SK-N-SH (cell line): ENCODE measurements at regions not wholly inside any gene's neighbourhood (a gene's known extent, or its start where the extent isn't known, plus 50 kb on each side); places are given as distances from the start of the nearest gene placed in this dataset.

Experiments used
- CTCF ChIP-seq: fragments of 200-600 bp; sonication (generic); IDR thresholded peaks from 2 replicates; pipeline ENCODE4 v1.6.1; 2017; ENCODE audit warnings: antibody characterized with exemption, mild to moderate bottlenecking, moderate library complexity
- GABPA ChIP-seq: IDR thresholded peaks from 2 replicates; pipeline ENCODE4 v1.4.0; 2012; ENCODE audit warnings: low read depth, mild to moderate bottlenecking
- JUND ChIP-seq: IDR thresholded peaks from 2 replicates; pipeline ENCODE4 v1.4.0; 2012
- SMC3 ChIP-seq: IDR thresholded peaks from 2 replicates; pipeline ENCODE4 v1.6.1; 2012; ENCODE audit warnings: low read depth, low read length, improper control_type of control experiment
- TAF1 ChIP-seq: IDR thresholded peaks from 2 replicates; pipeline ENCODE4 v1.6.1; 2012; ENCODE audit warnings: low read depth, mild to moderate bottlenecking, low read length, moderate library complexity, borderline replicate concordance
- TCF12 ChIP-seq: IDR thresholded peaks from 2 replicates; pipeline ENCODE4 v1.4.0; 2012
- YY1 ChIP-seq: IDR thresholded peaks from 2 replicates; pipeline ENCODE4 v1.4.0; 2012; ENCODE audit warnings: low read depth, mild to moderate bottlenecking
- TF ChIP-seq, protein P1 (sequence below): IDR thresholded peaks from 2 replicates; pipeline ENCODE4 v1.4.0; 2012; ENCODE audit warnings: low read depth, borderline replicate concordance
- TF ChIP-seq, protein P2 (sequence below): IDR thresholded peaks from 2 replicates; pipeline ENCODE4 v1.6.1; 2012; ENCODE audit warnings: mild to moderate bottlenecking, low read depth, low read length, moderate library complexity

DNA sequence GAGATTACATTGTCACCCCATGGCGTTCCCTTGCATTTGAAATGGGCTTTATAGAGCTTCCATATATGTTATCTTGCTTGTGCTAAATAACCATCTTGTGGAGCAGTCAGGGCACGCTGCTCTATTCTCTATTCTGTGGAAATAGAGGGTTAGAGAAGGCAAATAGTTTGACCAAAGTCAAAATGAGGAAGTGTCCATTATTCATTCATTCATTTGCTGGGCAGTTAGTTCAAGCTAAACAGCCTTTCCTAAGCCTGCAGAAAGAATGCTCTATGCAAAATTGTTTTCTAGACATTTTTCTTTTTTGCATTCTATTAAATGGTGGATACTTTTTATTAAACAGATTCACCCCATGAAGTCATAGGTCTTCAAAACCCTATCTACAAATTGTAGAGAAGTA, 67.8 kb upstream of the ELAC2 start:
- no peak for TF ChIP-seq CTCF
- no peak for TF ChIP-seq SMC3
- TF ChIP-seq, protein P1, sequence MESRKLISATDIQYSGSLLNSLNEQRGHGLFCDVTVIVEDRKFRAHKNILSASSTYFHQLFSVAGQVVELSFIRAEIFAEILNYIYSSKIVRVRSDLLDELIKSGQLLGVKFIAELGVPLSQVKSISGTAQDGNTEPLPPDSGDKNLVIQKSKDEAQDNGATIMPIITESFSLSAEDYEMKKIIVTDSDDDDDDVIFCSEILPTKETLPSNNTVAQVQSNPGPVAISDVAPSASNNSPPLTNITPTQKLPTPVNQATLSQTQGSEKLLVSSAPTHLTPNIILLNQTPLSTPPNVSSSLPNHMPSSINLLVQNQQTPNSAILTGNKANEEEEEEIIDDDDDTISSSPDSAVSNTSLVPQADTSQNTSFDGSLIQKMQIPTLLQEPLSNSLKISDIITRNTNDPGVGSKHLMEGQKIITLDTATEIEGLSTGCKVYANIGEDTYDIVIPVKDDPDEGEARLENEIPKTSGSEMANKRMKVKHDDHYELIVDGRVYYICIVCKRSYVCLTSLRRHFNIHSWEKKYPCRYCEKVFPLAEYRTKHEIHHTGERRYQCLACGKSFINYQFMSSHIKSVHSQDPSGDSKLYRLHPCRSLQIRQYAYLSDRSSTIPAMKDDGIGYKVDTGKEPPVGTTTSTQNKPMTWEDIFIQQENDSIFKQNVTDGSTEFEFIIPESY = no peak
- no peak for TF ChIP-seq JUND
- TF ChIP-seq GABPA = no peak
- TF ChIP-seq TCF12 = no peak
- TF ChIP-seq YY1 = no peak
- no peak for TF ChIP-seq TAF1
- TF ChIP-seq, protein P2, sequence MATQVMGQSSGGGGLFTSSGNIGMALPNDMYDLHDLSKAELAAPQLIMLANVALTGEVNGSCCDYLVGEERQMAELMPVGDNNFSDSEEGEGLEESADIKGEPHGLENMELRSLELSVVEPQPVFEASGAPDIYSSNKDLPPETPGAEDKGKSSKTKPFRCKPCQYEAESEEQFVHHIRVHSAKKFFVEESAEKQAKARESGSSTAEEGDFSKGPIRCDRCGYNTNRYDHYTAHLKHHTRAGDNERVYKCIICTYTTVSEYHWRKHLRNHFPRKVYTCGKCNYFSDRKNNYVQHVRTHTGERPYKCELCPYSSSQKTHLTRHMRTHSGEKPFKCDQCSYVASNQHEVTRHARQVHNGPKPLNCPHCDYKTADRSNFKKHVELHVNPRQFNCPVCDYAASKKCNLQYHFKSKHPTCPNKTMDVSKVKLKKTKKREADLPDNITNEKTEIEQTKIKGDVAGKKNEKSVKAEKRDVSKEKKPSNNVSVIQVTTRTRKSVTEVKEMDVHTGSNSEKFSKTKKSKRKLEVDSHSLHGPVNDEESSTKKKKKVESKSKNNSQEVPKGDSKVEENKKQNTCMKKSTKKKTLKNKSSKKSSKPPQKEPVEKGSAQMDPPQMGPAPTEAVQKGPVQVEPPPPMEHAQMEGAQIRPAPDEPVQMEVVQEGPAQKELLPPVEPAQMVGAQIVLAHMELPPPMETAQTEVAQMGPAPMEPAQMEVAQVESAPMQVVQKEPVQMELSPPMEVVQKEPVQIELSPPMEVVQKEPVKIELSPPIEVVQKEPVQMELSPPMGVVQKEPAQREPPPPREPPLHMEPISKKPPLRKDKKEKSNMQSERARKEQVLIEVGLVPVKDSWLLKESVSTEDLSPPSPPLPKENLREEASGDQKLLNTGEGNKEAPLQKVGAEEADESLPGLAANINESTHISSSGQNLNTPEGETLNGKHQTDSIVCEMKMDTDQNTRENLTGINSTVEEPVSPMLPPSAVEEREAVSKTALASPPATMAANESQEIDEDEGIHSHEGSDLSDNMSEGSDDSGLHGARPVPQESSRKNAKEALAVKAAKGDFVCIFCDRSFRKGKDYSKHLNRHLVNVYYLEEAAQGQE = no peak
